PC-9 (cell line): ENCODE measurements at regions not wholly inside any gene's neighbourhood (a gene's known extent, or its start where the extent isn't known, plus 50 kb on each side); places are given as distances from the start of the nearest gene placed in this dataset.

ENCODE experiments used
- EZH2 ChIP-seq: fragments of 200-600 bp; sonication (generic); IDR thresholded peaks from 2 replicates; pipeline ENCODE4 v1.8.0; 2017; ENCODE audit warnings: antibody characterized with exemption, low read depth
- TF ChIP-seq, protein P1 (sequence below): fragments of 200-600 bp; sonication (generic); conservative IDR thresholded peaks from 2 replicates; pipeline ENCODE4 v1.6.1; 2017; ENCODE audit warnings: mixed run types, antibody characterized with exemption, mild to moderate bottlenecking, moderate library complexity

DNA sequence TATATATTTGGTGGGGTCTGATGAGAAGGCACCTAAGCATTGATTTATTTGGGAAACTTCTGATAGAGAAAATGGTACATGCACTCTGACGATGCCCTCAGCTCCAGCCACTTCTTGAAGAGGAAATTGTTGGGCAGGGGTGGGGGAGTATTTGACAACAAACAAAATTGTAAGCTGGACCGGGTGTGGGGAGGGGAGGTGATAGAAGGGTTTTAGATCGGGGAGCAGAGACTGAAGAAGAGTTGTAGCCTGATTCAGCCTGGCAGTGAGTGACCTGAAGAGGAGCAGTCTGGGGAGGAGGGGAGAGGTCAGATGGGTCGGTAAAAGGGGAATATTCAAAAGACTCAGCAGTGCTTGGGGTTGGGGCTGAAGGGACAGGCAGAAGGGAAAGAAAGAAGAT, 2284.7 kb downstream of the TP53TG3F start:
- no peak for TF ChIP-seq EZH2
- TF ChIP-seq, protein P1, sequence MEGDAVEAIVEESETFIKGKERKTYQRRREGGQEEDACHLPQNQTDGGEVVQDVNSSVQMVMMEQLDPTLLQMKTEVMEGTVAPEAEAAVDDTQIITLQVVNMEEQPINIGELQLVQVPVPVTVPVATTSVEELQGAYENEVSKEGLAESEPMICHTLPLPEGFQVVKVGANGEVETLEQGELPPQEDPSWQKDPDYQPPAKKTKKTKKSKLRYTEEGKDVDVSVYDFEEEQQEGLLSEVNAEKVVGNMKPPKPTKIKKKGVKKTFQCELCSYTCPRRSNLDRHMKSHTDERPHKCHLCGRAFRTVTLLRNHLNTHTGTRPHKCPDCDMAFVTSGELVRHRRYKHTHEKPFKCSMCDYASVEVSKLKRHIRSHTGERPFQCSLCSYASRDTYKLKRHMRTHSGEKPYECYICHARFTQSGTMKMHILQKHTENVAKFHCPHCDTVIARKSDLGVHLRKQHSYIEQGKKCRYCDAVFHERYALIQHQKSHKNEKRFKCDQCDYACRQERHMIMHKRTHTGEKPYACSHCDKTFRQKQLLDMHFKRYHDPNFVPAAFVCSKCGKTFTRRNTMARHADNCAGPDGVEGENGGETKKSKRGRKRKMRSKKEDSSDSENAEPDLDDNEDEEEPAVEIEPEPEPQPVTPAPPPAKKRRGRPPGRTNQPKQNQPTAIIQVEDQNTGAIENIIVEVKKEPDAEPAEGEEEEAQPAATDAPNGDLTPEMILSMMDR: no peak
